ENCODE measurements at regions not wholly inside any gene's neighbourhood (a gene's known extent, or its start where the extent isn't known, plus 50 kb on each side); places are given as distances from the start of the nearest gene placed in this dataset.

DNA sequence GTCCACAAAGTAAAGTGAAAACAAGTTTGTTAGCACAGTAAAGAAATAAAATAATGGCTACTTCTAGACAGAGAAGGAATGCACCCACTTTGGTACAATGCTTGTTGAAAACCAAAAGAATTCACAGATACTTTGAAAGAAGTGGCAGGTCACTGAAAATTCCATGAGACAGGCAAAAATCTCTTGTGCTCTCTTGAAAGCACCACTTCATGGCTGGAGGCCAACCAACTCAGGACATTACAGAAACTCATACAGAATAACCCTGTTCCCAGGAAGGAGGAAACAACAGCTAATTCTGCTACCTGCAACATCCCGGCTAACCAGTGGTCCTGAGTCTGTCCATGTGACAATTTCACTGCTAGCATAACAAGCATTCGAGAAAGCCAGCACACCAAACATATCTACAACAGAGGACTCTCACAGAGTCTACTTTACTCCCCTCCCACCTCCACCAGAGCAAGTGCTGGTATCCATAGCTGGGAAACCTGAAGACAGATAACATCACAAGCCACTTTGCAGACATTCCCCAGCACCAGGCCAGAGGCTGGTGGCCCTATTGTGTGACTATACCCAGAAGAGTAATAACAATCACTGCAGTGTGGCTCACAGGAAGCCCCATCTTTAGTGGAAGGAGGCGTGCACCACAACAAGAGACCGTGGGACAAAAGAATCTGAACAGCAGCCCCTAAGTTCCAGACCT lies 255.3 kb upstream of the SLITRK3 start:
- Histone ChIP-seq H3K79me2 (ENCODE audit: insufficient read depth, low read length) (no peaks in the 10 kb centered on the region), H3K36me3 (replicated peaks in 1 of 2; ENCODE audit: control insufficient read depth in 1 of 2, insufficient read depth in 2 of 2, low read length in 2 of 2) (no peaks in the 10 kb centered on the region), H3K27me3 (ENCODE audit: control insufficient read depth in 1 of 2, insufficient read depth in 2 of 2, low read length in 2 of 2) (no peaks in the 10 kb centered on the region), H3K9me3 (ENCODE audit: low read length) (no peaks in the 10 kb centered on the region; the same call in 1 of the 2 replicates), H3K4me2 (ENCODE audit: low read depth, low read length) (no peak overlapping the region), H3K27ac (ENCODE audit: extremely low read length, insufficient read depth, low read length) (no peak overlapping the region), H3K4me1 (ENCODE audit: insufficient read depth, low read length) (no peaks in the 10 kb centered on the region), H3K4me3 (replicated peaks in 1 of 3; ENCODE audit: insufficient read depth in 1 of 3, low read depth in 2 of 3, low read length in 3 of 3) (no peak overlapping the region), H4K20me1 (ENCODE audit: insufficient read depth, low read length) (no peaks in the 10 kb centered on the region), H3K9ac (ENCODE audit: insufficient read depth, low read depth, low read length) (no peak overlapping the region), H2AFZ (ENCODE audit: low read length) (no peak overlapping the region)
- intact Hi-C loops (cut with micrococcal nuclease; ENCODE audit: unreplicated experiment) (no loop called here), in situ Hi-C loops (cut with HindIII; ENCODE audit: extremely low pct_ligation_motif_present, low pct_unique_long_range_greater_than_20kb) (no loop called here)
- ChIA-PET CTCF (ENCODE audit: low intra/inter-chr PET ratio, low total read pairs) (no interaction called here), POLR2A (no interaction called here)
- 0% methylated on average over 4 of the region's 4 CpGs for WGBS (ENCODE audit: low lambda C conversion rate)
- no TSS peak for BruUV-seq (replicated peaks)
- TF ChIP-seq ZNF350 (CRISPR knock-in tag; IDR thresholded peaks at IDR 0.05; ENCODE audit: borderline replicate concordance, low read depth) (no peak), ZNF180 (CRISPR knock-in tag; IDR thresholded peaks at IDR 0.05; ENCODE audit: borderline replicate concordance, low read depth) (no peak), ZNF44 (CRISPR knock-in tag; IDR thresholded peaks at IDR 0.05) (no peak)
- TF ChIP-seq, protein P1, sequence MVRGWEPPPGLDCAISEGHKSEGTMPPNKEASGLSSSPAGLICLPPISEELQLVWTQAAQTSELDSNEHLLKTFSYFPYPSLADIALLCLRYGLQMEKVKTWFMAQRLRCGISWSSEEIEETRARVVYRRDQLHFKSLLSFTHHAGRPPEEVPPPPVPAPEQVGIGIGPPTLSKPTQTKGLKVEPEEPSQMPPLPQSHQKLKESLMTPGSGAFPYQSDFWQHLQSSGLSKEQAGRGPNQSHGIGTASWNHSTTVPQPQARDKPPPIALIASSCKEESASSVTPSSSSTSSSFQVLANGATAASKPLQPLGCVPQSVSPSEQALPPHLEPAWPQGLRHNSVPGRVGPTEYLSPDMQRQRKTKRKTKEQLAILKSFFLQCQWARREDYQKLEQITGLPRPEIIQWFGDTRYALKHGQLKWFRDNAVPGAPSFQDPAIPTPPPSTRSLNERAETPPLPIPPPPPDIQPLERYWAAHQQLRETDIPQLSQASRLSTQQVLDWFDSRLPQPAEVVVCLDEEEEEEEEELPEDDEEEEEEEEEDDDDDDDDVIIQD (CRISPR knock-in tag; IDR thresholded peaks at IDR 0.05; ENCODE audit: low read depth), result no peak
- no peak for FAIRE-seq
- DNase-seq (ENCODE audit: low spot score), result no peak
- no peak for ATAC-seq

DNA sequence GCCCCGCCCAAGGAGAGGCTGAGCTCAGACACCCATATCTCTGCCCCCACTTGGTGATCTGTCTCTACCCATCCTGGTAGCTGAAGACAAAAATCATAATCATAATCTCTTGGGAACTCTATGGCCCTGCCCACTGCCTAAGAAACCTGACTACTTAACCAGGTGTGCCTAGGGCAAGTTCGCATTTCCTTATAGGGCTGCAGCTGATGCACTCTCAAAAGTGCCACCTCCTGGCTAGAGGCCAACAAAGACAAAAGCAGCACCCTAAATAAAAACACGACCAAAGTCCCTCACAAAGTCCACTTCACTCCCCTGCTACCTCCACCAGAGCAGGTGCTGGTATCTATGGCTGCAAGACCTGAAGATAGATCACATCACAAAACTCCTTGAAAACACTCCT lies 250.4 kb upstream of the SLITRK3 start:
- in situ Hi-C loops (cut with HindIII; ENCODE audit: extremely low pct_ligation_motif_present, low pct_unique_long_range_greater_than_20kb) (no loop called here), intact Hi-C loops (cut with micrococcal nuclease; ENCODE audit: unreplicated experiment) (no loop called here)
- no peaks in the 10 kb centered on the region for H3K79me2 ChIP-seq (ENCODE audit: insufficient read depth, low read length)
- CTCF ChIA-PET (ENCODE audit: low intra/inter-chr PET ratio, low total read pairs), result no interaction called here
- H2AFZ ChIP-seq (ENCODE audit: low read length), result no peak overlapping the region
- no peaks in the 10 kb centered on the region for H4K20me1 ChIP-seq (ENCODE audit: insufficient read depth, low read length)
- DNase-seq (ENCODE audit: low spot score), result no peak
- ATAC-seq, result no peak
- no peaks in the 10 kb centered on the region; the same call in 1 of the 2 replicates for H3K9me3 ChIP-seq (ENCODE audit: low read length)
- no peak for FAIRE-seq
- WGBS (ENCODE audit: low lambda C conversion rate), result 17% methylated on average over 3 of the region's 3 CpGs
- H3K27ac ChIP-seq (ENCODE audit: extremely low read length, insufficient read depth, low read length), result no peak overlapping the region
- H3K4me2 ChIP-seq (ENCODE audit: low read depth, low read length), result no peak overlapping the region
- no TSS peak for BruUV-seq (replicated peaks)
- POLR2A ChIA-PET, result no interaction called here
- no peak overlapping the region for H3K9ac ChIP-seq (ENCODE audit: insufficient read depth, low read depth, low read length)
- H3K36me3 ChIP-seq (replicated peaks in 1 of 2; ENCODE audit: control insufficient read depth in 1 of 2, insufficient read depth in 2 of 2, low read length in 2 of 2), result no peaks in the 10 kb centered on the region
- no peak overlapping the region for H3K4me3 ChIP-seq (replicated peaks in 1 of 3; ENCODE audit: insufficient read depth in 1 of 3, low read depth in 2 of 3, low read length in 3 of 3)
- H3K4me1 ChIP-seq (ENCODE audit: insufficient read depth, low read length), result no peaks in the 10 kb centered on the region
- no peaks in the 10 kb centered on the region for H3K27me3 ChIP-seq (ENCODE audit: control insufficient read depth in 1 of 2, insufficient read depth in 2 of 2, low read length in 2 of 2)
- no peak for TF ChIP-seq CHCHD3 (CRISPR knock-in tag; IDR thresholded peaks at IDR 0.05)
- TF ChIP-seq, protein P2, sequence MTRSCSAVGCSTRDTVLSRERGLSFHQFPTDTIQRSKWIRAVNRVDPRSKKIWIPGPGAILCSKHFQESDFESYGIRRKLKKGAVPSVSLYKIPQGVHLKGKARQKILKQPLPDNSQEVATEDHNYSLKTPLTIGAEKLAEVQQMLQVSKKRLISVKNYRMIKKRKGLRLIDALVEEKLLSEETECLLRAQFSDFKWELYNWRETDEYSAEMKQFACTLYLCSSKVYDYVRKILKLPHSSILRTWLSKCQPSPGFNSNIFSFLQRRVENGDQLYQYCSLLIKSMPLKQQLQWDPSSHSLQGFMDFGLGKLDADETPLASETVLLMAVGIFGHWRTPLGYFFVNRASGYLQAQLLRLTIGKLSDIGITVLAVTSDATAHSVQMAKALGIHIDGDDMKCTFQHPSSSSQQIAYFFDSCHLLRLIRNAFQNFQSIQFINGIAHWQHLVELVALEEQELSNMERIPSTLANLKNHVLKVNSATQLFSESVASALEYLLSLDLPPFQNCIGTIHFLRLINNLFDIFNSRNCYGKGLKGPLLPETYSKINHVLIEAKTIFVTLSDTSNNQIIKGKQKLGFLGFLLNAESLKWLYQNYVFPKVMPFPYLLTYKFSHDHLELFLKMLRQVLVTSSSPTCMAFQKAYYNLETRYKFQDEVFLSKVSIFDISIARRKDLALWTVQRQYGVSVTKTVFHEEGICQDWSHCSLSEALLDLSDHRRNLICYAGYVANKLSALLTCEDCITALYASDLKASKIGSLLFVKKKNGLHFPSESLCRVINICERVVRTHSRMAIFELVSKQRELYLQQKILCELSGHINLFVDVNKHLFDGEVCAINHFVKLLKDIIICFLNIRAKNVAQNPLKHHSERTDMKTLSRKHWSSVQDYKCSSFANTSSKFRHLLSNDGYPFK (CRISPR knock-in tag; IDR thresholded peaks at IDR 0.05; ENCODE audit: borderline replicate concordance), result no peak
- no peak for TF ChIP-seq GATAD1 (CRISPR knock-in tag; IDR thresholded peaks at IDR 0.05)
- TF ChIP-seq FLYWCH1 (CRISPR knock-in tag; IDR thresholded peaks at IDR 0.05), result no peak
- no peak for TF ChIP-seq ZNF552 (CRISPR knock-in tag; IDR thresholded peaks at IDR 0.05; ENCODE audit: borderline replicate concordance)
- TF ChIP-seq, protein P3, sequence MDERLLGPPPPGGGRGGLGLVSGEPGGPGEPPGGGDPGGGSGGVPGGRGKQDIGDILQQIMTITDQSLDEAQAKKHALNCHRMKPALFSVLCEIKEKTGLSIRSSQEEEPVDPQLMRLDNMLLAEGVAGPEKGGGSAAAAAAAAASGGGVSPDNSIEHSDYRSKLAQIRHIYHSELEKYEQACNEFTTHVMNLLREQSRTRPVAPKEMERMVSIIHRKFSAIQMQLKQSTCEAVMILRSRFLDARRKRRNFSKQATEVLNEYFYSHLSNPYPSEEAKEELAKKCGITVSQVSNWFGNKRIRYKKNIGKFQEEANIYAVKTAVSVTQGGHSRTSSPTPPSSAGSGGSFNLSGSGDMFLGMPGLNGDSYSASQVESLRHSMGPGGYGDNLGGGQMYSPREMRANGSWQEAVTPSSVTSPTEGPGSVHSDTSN (CRISPR knock-in tag; IDR thresholded peaks at IDR 0.05), result no peak
- TF ChIP-seq, protein P4, sequence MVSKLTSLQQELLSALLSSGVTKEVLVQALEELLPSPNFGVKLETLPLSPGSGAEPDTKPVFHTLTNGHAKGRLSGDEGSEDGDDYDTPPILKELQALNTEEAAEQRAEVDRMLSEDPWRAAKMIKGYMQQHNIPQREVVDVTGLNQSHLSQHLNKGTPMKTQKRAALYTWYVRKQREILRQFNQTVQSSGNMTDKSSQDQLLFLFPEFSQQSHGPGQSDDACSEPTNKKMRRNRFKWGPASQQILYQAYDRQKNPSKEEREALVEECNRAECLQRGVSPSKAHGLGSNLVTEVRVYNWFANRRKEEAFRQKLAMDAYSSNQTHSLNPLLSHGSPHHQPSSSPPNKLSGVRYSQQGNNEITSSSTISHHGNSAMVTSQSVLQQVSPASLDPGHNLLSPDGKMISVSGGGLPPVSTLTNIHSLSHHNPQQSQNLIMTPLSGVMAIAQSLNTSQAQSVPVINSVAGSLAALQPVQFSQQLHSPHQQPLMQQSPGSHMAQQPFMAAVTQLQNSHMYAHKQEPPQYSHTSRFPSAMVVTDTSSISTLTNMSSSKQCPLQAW (CRISPR knock-in tag; IDR thresholded peaks at IDR 0.05), result no peak
